ENCODE measurements at regions not wholly inside any gene's neighbourhood (a gene's known extent, or its start where the extent isn't known, plus 50 kb on each side); places are given as distances from the start of the nearest gene placed in this dataset.

- no peak for TF ChIP-seq JUN (CRISPR knock-in tag; IDR thresholded peaks at IDR 0.05)
- TF ChIP-seq CREB1 (CRISPR knock-in tag; IDR thresholded peaks at IDR 0.05): no peak
- no peak for TF ChIP-seq ARID4B (CRISPR knock-in tag; IDR thresholded peaks at IDR 0.05; ENCODE audit: borderline replicate concordance)
- TF ChIP-seq ZNF121 (CRISPR knock-in tag; IDR thresholded peaks at IDR 0.05): no peak
- no peak for TF ChIP-seq ATF1 (CRISPR knock-in tag; IDR thresholded peaks at IDR 0.05)
These were observed 75.1 kb upstream of the DUSP22 start (continued) for GRCh38 chr6:217048-217659.

GRCh38 chr6:218153-219018 lies 73.9 kb upstream of the DUSP22 start:
- H3K27ac Mint-ChIP-seq: no peak overlapping the region
- DNase-seq (ENCODE audit: low spot score): no peak

GRCh38 chr6:219019-219570 lies 73.2 kb upstream of the DUSP22 start:
- peaks cover 11% of the 10 kb centered on the region for H3K9me3 Mint-ChIP-seq
- H3K4me1 Mint-ChIP-seq: peaks cover 27% of the 10 kb centered on the region
- H3K4me3 Mint-ChIP-seq: no peak overlapping the region
- no peak for ATAC-seq
- ChIA-PET CTCF (interaction anchor here (0.8 to 3.7 kb wide), 4 partner anchors 7 to 1049 kb away, joined by 3 to 23 read pairs (median 6); no protein-coding TSS in a partner anchor), POLR2A (no interaction called here)
- no peak overlapping the region for H3K27ac Mint-ChIP-seq
- DNase-seq (ENCODE audit: low spot score): no peak
- H3K27me3 Mint-ChIP-seq (ENCODE audit: low read depth): no peaks in the 10 kb centered on the region
- 0 out of 2 replicates have a peak, but pooled peaks cover 6% of the 10 kb centered on the region for H3K36me3 Mint-ChIP-seq
- no peak for TF ChIP-seq RORB (CRISPR knock-in tag; IDR thresholded peaks at IDR 0.05)
- TF ChIP-seq ZNF138 (CRISPR knock-in tag; conservative IDR thresholded peaks at IDR 0.05): no peak
- no peak for TF ChIP-seq JUN (CRISPR knock-in tag; IDR thresholded peaks at IDR 0.05)
- TF ChIP-seq AFF4 (CRISPR knock-in tag; IDR thresholded peaks at IDR 0.05; ENCODE audit: borderline replicate concordance): no peak
- no peak for TF ChIP-seq HMGA2 (CRISPR knock-in tag; IDR thresholded peaks at IDR 0.05)
- no peak for TF ChIP-seq GABPB1 (CRISPR knock-in tag; IDR thresholded peaks at IDR 0.05)
- TF ChIP-seq JAZF1 (CRISPR knock-in tag; IDR thresholded peaks at IDR 0.05): no peak
- no peak for TF ChIP-seq ATF6 (CRISPR knock-in tag; IDR thresholded peaks at IDR 0.05)
- TF ChIP-seq IRF1 (CRISPR knock-in tag; IDR thresholded peaks at IDR 0.05): no peak

More at GRCh38 chr6:218153-219018, 73.9 kb upstream of the DUSP22 start:
- H3K27me3 Mint-ChIP-seq (ENCODE audit: low read depth): no peaks in the 10 kb centered on the region
- ChIA-PET CTCF (interaction anchor here (0.8 to 3.7 kb wide), 7 partner anchors 8 to 1049 kb away, joined by 3 to 23 read pairs (median 4); no protein-coding TSS in a partner anchor), POLR2A (no interaction called here)
- H3K4me3 Mint-ChIP-seq: no peak overlapping the region
- ATAC-seq: no peak
- 0 out of 2 replicates have a peak, but pooled peaks have one; percentile 15 for TF ChIP-seq ZNF423 (CRISPR knock-in tag; IDR thresholded peaks at IDR 0.05)
- no peak for TF ChIP-seq ZNF512 (CRISPR knock-in tag; IDR thresholded peaks at IDR 0.05; ENCODE audit: borderline replicate concordance)
- peaks cover 11% of the 10 kb centered on the region for H3K36me3 Mint-ChIP-seq
- peaks cover 22% of the 10 kb centered on the region for H3K4me1 Mint-ChIP-seq
- H3K9me3 Mint-ChIP-seq: peaks cover 16% of the 10 kb centered on the region
